Peyer's patch (tissue), 4 donors: ENCODE measurements at regions not wholly inside any gene's neighbourhood (a gene's known extent, or its start where the extent isn't known, plus 50 kb on each side); places are given as distances from the start of the nearest gene placed in this dataset.
"Not testable (repeated sequence)": the region's sequence is repeated elsewhere in the genome, so short reads cannot be mapped to it uniquely, and the experiment has no call there.

Source experiments
- DNase-seq, 3 donors: peaks; one replicate each; pipeline ENCODE4 v3.0.0-alpha.2; 2017 to 2019
- H3K27ac ChIP-seq, 4 donors: fragments of 200-600 bp; sonication (generic); one replicate each; pipeline ENCODE4 v1.5.1; 2016 to 2019
- H3K27me3 ChIP-seq, 2 donors: fragments of 200-600 bp; sonication (generic); one replicate each; pipeline ENCODE4 v1.5.1; 2019
- H3K36me3 ChIP-seq, 3 donors: fragments of 200-600 bp; sonication (generic); one replicate each; pipeline ENCODE4 v1.5.1; 2016 to 2019
- H3K4me1 ChIP-seq, 4 donors: fragments of 200-600 bp; sonication (generic); one replicate each; pipeline ENCODE4 v1.5.1; 2016 to 2019
- H3K4me3 ChIP-seq, 4 donors: fragments of 200-600 bp; sonication (generic); 1 replicate in 3 of 4; 2 replicates in 1 of 4; pipeline ENCODE4 v1.5.1; 2016 to 2019; ENCODE audit warnings: mild to moderate bottlenecking in 1 of 4
- H3K9me3 ChIP-seq, 4 donors: fragments of 200-600 bp; sonication (generic); one replicate each; pipeline ENCODE4 v1.5.1; 2016 to 2019; ENCODE audit warnings: mild to moderate bottlenecking in 1 of 4
- CTCF ChIP-seq, 6 experiments: fragments of 450-650 bp in 4 of 6; fragments of 200-600 bp in 2 of 6; sonication (generic) in 1 of 6; IDR thresholded peaks; one replicate each; pipeline ENCODE4 v1.5.1; 2017 to 2019; ENCODE audit warnings: antibody characterized with exemption in 6 of 6, mild to moderate bottlenecking in 3 of 6, moderate library complexity in 1 of 6
- POLR2A ChIP-seq, 2 donors: fragments of 450-650 bp; IDR thresholded peaks; one replicate each; pipeline ENCODE4 v1.5.1; 2017; ENCODE audit warnings: antibody characterized with exemption in 2 of 2, mild to moderate bottlenecking in 2 of 2, moderate library complexity in 2 of 2

- H3K27ac ChIP-seq, result no peak overlapping the region
- no peaks in the 10 kb centered on the region for H3K36me3 ChIP-seq
- no peak for DNase-seq
- H3K4me1 ChIP-seq, result no peaks in the 10 kb centered on the region
- H3K27me3 ChIP-seq, result no peaks in the 10 kb centered on the region
- no peak overlapping the region for H3K4me3 ChIP-seq
- H3K9me3 ChIP-seq, result no peaks in the 10 kb centered on the region
- TF ChIP-seq POLR2A (IDR thresholded peaks at IDR 0.05) (no peak), CTCF (IDR thresholded peaks at IDR 0.05) (no peak)
These were observed 169.7 kb upstream of the NR2F2 start for GRCh38 chr15:96160800-96161199.

GRCh38 chr15:96162322-96162721 is 168.2 kb upstream of the NR2F2 start:
- H3K4me3 ChIP-seq, result no peak overlapping the region
- H3K27ac ChIP-seq, result no peak overlapping the region
- H3K9me3 ChIP-seq, result no peaks in the 10 kb centered on the region
- no peaks in the 10 kb centered on the region for H3K4me1 ChIP-seq
- TF ChIP-seq POLR2A (IDR thresholded peaks at IDR 0.05) (no peak), CTCF (IDR thresholded peaks at IDR 0.05) (no peak)
- H3K27me3 ChIP-seq, result no peaks in the 10 kb centered on the region
- DNase-seq, result peak in 1 of 3 donors; percentile 59
- H3K36me3 ChIP-seq, result no peaks in the 10 kb centered on the region

GRCh38 chr15:96165081-96165480 is 165.4 kb upstream of the NR2F2 start:
- Histone ChIP-seq H3K27ac (no peak overlapping the region), H3K4me3 (no peak overlapping the region), H3K36me3 (no peaks in the 10 kb centered on the region), H3K4me1 (no peaks in the 10 kb centered on the region), H3K27me3 (no peaks in the 10 kb centered on the region), H3K9me3 (no peaks in the 10 kb centered on the region)
- TF ChIP-seq POLR2A (IDR thresholded peaks at IDR 0.05), result no peak
- no peak for TF ChIP-seq CTCF (IDR thresholded peaks at IDR 0.05)
- no peak for DNase-seq

GRCh38 chr15:96165775-96166174 is 164.7 kb upstream of the NR2F2 start:
- H3K27me3 ChIP-seq, result no peaks in the 10 kb centered on the region
- no peak overlapping the region for H3K27ac ChIP-seq
- no peak overlapping the region for H3K4me3 ChIP-seq
- H3K9me3 ChIP-seq, result no peaks in the 10 kb centered on the region
- H3K4me1 ChIP-seq, result no peaks in the 10 kb centered on the region
- TF ChIP-seq POLR2A (IDR thresholded peaks at IDR 0.05), result no peak
- no peak for TF ChIP-seq CTCF (IDR thresholded peaks at IDR 0.05)
- DNase-seq, result no peak
- no peaks in the 10 kb centered on the region for H3K36me3 ChIP-seq

GRCh38 chr15:96166223-96167200 is 164.0 kb upstream of the NR2F2 start:
- no peak for DNase-seq
- no peaks in the 10 kb centered on the region for H3K36me3 ChIP-seq
- TF ChIP-seq POLR2A (IDR thresholded peaks at IDR 0.05), result no peak
- no peak for TF ChIP-seq CTCF (IDR thresholded peaks at IDR 0.05)
- no peaks in the 10 kb centered on the region for H3K4me1 ChIP-seq
- H3K27ac ChIP-seq, result no peak overlapping the region
- H3K27me3 ChIP-seq, result no peaks in the 10 kb centered on the region
- H3K9me3 ChIP-seq, result no peaks in the 10 kb centered on the region
- H3K4me3 ChIP-seq, result no peak overlapping the region

GRCh38 chr15:96170616-96170978 is 159.9 kb upstream of the NR2F2 start:
- not testable (repeated sequence) for H3K4me1 ChIP-seq, H3K27ac ChIP-seq

More at GRCh38 chr15:96170616-96170978, 159.9 kb upstream of the NR2F2 start:
- not testable (repeated sequence) for DNase-seq, H3K27me3 ChIP-seq, H3K36me3 ChIP-seq, H3K4me3 ChIP-seq, H3K9me3 ChIP-seq
